SU-DHL-6 (cell line): ENCODE measurements at regions not wholly inside any gene's neighbourhood (a gene's known extent, or its start where the extent isn't known, plus 50 kb on each side); places are given as distances from the start of the nearest gene placed in this dataset.

Experiments used
- H2AFZ ChIP-seq: fragments of 200-600 bp; sonication (generic); 2 replicates; pipeline ENCODE4 v1.6.1; 2014; ENCODE audit warnings: low read depth, mild to moderate bottlenecking, moderate library complexity, mixed read lengths, antibody characterized with exemption, low read length; ENCODE audit not compliant: severe bottlenecking
- H3F3A ChIP-seq: fragments of 200-600 bp; shearing (Covaris generic); 2 replicates; pipeline ENCODE4 v1.6.0; 2016; ENCODE audit warnings: antibody characterized with exemption, mild to moderate bottlenecking; ENCODE audit not compliant: insufficient read depth
- H3K27ac ChIP-seq: fragments of 200-600 bp; sonication (generic); 2 replicates; pipeline ENCODE4 v1.5.1; 2016; ENCODE audit warnings: low read depth, mild to moderate bottlenecking, low read length, moderate library complexity, mixed read lengths
- H3K27me3 ChIP-seq: fragments of 200-600 bp; sonication (generic), shearing (Covaris generic); 2 replicates; pipeline ENCODE4 v1.6.0; 2014; ENCODE audit warnings: mild to moderate bottlenecking, low read length
- H3K36me3 ChIP-seq: fragments of 200-600 bp; sonication (generic); 2 replicates; pipeline ENCODE4 v1.6.1; 2014; ENCODE audit warnings: mild to moderate bottlenecking, low read length, mixed read lengths
- H3K4me2 ChIP-seq: fragments of 300-600, 200-600 bp; shearing (Covaris generic), sonication (generic); 2 replicates; pipeline ENCODE4 v1.6.0; 2014; ENCODE audit warnings: low read length, low read depth, mild to moderate bottlenecking; ENCODE audit not compliant: poor library complexity, severe bottlenecking
- H3K4me3 ChIP-seq: fragments of 200-600 bp; sonication (generic); 2 replicates; pipeline ENCODE4 v1.5.1; 2014; ENCODE audit warnings: antibody characterized with exemption, low read length, mild to moderate bottlenecking, mixed read lengths; ENCODE audit not compliant: insufficient read depth, poor library complexity, severe bottlenecking
- H3K79me2 ChIP-seq: fragments of 200-600 bp; sonication (generic); 2 replicates; pipeline ENCODE4 v1.6.1; 2014; ENCODE audit warnings: mild to moderate bottlenecking, low read length, moderate library complexity; ENCODE audit not compliant: insufficient read depth
- H3K9ac ChIP-seq: fragments of 200-600 bp; sonication (generic); 2 replicates; pipeline ENCODE4 v1.7.0; 2014; ENCODE audit warnings: mild to moderate bottlenecking, low read length
- H3K9me2 ChIP-seq: fragments of 200-600 bp; sonication (generic); replicated peaks from 2 replicates; pipeline ENCODE4 v1.6.1; 2014; ENCODE audit warnings: low read length; ENCODE audit not compliant: insufficient read depth
- H3K9me3 ChIP-seq: fragments of 200-600 bp; sonication (generic); 2 replicates; pipeline ENCODE4 v1.6.1; 2014; ENCODE audit warnings: low read length, mixed read lengths; ENCODE audit not compliant: insufficient read depth
- H4K20me1 ChIP-seq: fragments of 200-600 bp; sonication (generic); 2 replicates; pipeline ENCODE4 v1.6.1; 2014; ENCODE audit warnings: low read depth, mild to moderate bottlenecking, antibody characterized with exemption, low read length, moderate library complexity, mixed read lengths
- EZH2phosphoT487 ChIP-seq: fragments of 200-600 bp; sonication (generic), shearing (Covaris generic); conservative IDR thresholded peaks from 2 replicates; pipeline ENCODE4 v1.6.1; 2018; ENCODE audit warnings: mild to moderate bottlenecking, antibody characterized with exemption, low read length, moderate library complexity, mixed read lengths
- TF ChIP-seq, protein P1 (sequence below): fragments of 200-600 bp; sonication (generic); IDR thresholded peaks from one replicate; pipeline ENCODE4 v1.5.1; 2017; ENCODE audit warnings: antibody characterized with exemption, mild to moderate bottlenecking, low read length, moderate library complexity; ENCODE audit not compliant: insufficient read depth, poor library complexity, severe bottlenecking

GRCh38 chr5:117880932-117881331, 1107.4 kb downstream of the DTWD2 start:
- Histone ChIP-seq H2AFZ (no peak overlapping the region), H3K9me3 (no peaks in the 10 kb centered on the region), H3K9ac (no peak overlapping the region), H4K20me1 (no peaks in the 10 kb centered on the region), H3K36me3 (no peaks in the 10 kb centered on the region), H3F3A (no peaks in the 10 kb centered on the region), H3K9me2 (no peaks in the 10 kb centered on the region), H3K4me2 (no peak overlapping the region), H3K79me2 (no peaks in the 10 kb centered on the region), H3K4me3 (no peak overlapping the region), H3K27me3 (no peaks in the 10 kb centered on the region; the same call in 1 of the 2 replicates), H3K27ac (no peak overlapping the region)
- TF ChIP-seq, protein P1, sequence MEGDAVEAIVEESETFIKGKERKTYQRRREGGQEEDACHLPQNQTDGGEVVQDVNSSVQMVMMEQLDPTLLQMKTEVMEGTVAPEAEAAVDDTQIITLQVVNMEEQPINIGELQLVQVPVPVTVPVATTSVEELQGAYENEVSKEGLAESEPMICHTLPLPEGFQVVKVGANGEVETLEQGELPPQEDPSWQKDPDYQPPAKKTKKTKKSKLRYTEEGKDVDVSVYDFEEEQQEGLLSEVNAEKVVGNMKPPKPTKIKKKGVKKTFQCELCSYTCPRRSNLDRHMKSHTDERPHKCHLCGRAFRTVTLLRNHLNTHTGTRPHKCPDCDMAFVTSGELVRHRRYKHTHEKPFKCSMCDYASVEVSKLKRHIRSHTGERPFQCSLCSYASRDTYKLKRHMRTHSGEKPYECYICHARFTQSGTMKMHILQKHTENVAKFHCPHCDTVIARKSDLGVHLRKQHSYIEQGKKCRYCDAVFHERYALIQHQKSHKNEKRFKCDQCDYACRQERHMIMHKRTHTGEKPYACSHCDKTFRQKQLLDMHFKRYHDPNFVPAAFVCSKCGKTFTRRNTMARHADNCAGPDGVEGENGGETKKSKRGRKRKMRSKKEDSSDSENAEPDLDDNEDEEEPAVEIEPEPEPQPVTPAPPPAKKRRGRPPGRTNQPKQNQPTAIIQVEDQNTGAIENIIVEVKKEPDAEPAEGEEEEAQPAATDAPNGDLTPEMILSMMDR, result no peak
- no peak for TF ChIP-seq EZH2phosphoT487

DNA sequence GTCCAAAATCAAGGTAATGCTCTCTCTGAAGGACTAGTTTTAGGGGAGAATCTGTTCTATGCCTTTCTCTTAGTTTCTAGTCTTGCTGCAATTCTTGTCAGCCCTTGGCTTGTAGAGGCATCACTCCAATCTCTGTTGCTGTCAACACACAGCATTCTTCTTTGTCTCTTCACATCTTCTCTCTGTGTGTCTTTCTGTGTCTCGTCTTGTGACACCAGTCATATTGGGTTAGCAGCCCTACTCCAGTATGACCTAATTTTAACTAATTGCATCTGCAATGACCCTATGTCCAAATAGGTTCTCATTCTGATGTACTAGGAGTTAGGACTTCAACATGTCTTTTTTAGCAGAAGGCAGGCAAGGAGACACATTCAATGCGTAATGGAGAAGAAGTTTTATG, 1110.6 kb downstream of the DTWD2 start:
- Histone ChIP-seq H3K9ac (no peak overlapping the region), H4K20me1 (no peaks in the 10 kb centered on the region), H2AFZ (no peak overlapping the region), H3K36me3 (no peaks in the 10 kb centered on the region), H3F3A (no peaks in the 10 kb centered on the region), H3K27me3 (no peaks in the 10 kb centered on the region; the same call in 1 of the 2 replicates), H3K79me2 (no peaks in the 10 kb centered on the region), H3K27ac (no peak overlapping the region), H3K4me2 (no peak overlapping the region), H3K9me3 (no peaks in the 10 kb centered on the region), H3K9me2 (no peaks in the 10 kb centered on the region), H3K4me3 (no peak overlapping the region)
- no peak for TF ChIP-seq EZH2phosphoT487
- TF ChIP-seq, protein P1, result no peak

- H3K4me3 ChIP-seq, result no peak overlapping the region
- H3K4me2 ChIP-seq, result no peak overlapping the region
- H2AFZ ChIP-seq, result no peak overlapping the region
- no peak overlapping the region for H3K9ac ChIP-seq
- H3K79me2 ChIP-seq, result no peaks in the 10 kb centered on the region
- no peaks in the 10 kb centered on the region for H3K9me2 ChIP-seq
- no peaks in the 10 kb centered on the region for H3K36me3 ChIP-seq
- no peaks in the 10 kb centered on the region for H3K27me3 ChIP-seq
- H3K27ac ChIP-seq, result no peak overlapping the region
- TF ChIP-seq, protein P1, result no peak
- no peak for TF ChIP-seq EZH2phosphoT487
- H3K9me3 ChIP-seq, result no peaks in the 10 kb centered on the region
- no peaks in the 10 kb centered on the region for H3F3A ChIP-seq
- no peaks in the 10 kb centered on the region for H4K20me1 ChIP-seq
These were observed 1115.5 kb downstream of the DTWD2 start for GRCh38 chr5:117872798-117873368.
